ENCODE measurements at regions not wholly inside any gene's neighbourhood (a gene's known extent, or its start where the extent isn't known, plus 50 kb on each side); places are given as distances from the start of the nearest gene placed in this dataset.

- TF ChIP-seq CTCF (IDR thresholded peaks at IDR 0.05) = no peak
- TF ChIP-seq POLR2A (IDR thresholded peaks at IDR 0.05; ENCODE audit: low read depth) = no peak
- no peak for TF ChIP-seq EP300 (IDR thresholded peaks at IDR 0.05)
- TF ChIP-seq POLR2AphosphoS5 (IDR thresholded peaks at IDR 0.05) = no peak
Measured at GRCh38 chr3:157857440-157857839, 248.8 kb downstream of the SHOX2 start.
